ENCODE measurements at regions not wholly inside any gene's neighbourhood (a gene's known extent, or its start where the extent isn't known, plus 50 kb on each side); places are given as distances from the start of the nearest gene placed in this dataset.

GRCh38 chr13:86665842-86666241, 866.6 kb upstream of the SLITRK6 start:
- in situ Hi-C loops (cut with MboI; ENCODE audit: low pct_unique_long_range_greater_than_20kb, low sequenced_read_pairs, unreplicated experiment) = no loop called here

DNA sequence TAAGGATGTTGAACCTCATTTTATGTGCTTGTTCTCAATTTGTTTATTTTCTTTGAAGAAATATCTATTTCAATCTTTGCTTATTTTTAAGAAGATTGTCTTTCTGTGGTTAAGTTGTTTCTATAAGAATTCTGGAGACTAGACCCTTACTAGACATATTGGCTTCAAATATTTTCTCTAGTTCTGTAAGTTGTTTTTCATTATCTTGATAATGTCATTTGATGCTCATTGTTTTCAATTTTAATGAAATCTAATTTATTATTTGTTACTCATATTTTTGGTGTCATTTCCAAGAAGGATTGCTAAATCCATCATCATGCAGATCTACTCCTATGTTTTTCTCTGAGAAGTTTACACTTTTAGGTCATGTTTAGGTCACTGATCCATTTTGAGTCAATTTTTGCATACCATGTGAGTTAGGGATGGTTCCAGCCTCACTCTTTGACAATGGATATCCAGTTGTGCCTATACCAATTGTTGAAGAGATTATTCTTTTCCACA, 874.8 kb upstream of the SLITRK6 start:
- in situ Hi-C loops (cut with MboI; ENCODE audit: low pct_unique_long_range_greater_than_20kb, low sequenced_read_pairs, unreplicated experiment) = no loop called here
- DNase-seq (ENCODE audit: low spot score) = no peak
- TF ChIP-seq CTCF (IDR thresholded peaks at IDR 0.05; ENCODE audit: extremely low read depth, insufficient read depth, missing control alignments) = no peak

More at GRCh38 chr13:86665842-86666241, 866.6 kb upstream of the SLITRK6 start:
- no peak for TF ChIP-seq CTCF (IDR thresholded peaks at IDR 0.05; ENCODE audit: extremely low read depth, insufficient read depth, missing control alignments)
- no peak for DNase-seq (ENCODE audit: low spot score)

- in situ Hi-C loops (cut with MboI; ENCODE audit: low pct_unique_long_range_greater_than_20kb, low sequenced_read_pairs, unreplicated experiment) = no loop called here
- TF ChIP-seq CTCF (IDR thresholded peaks at IDR 0.05; ENCODE audit: extremely low read depth, insufficient read depth, missing control alignments) = no peak
- DNase-seq (ENCODE audit: low spot score) = no peak
These were observed 882.0 kb upstream of the SLITRK6 start for GRCh38 chr13:86681223-86681622.

DNA sequence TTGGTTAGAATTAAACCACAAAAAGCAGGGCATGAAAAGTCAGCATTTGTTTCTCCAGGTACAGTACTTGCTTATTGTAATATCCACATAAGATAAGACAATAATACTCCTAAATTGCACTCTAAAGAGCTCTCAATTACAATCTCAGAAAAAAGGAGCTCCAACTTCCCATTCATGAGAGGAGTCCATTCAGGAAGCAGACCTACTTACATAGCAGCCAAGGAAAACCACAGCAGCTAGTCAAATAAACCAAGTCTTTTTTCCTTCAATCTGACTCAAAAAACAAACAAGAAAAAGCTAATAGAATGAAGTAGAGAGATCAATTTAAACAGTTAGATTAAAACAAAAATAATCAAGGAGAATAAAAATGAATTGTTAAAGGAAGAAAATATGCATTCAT, 885.2 kb upstream of the SLITRK6 start:
- no peak for TF ChIP-seq CTCF (IDR thresholded peaks at IDR 0.05; ENCODE audit: extremely low read depth, insufficient read depth, missing control alignments)
- in situ Hi-C loops (cut with MboI; ENCODE audit: low pct_unique_long_range_greater_than_20kb, low sequenced_read_pairs, unreplicated experiment) = no loop called here
- DNase-seq (ENCODE audit: low spot score) = no peak

GRCh38 chr13:86689911-86690310, 890.7 kb upstream of the SLITRK6 start:
- no peak for DNase-seq (ENCODE audit: low spot score)
- no peak for TF ChIP-seq CTCF (IDR thresholded peaks at IDR 0.05; ENCODE audit: extremely low read depth, insufficient read depth, missing control alignments)
- in situ Hi-C loops (cut with MboI; ENCODE audit: low pct_unique_long_range_greater_than_20kb, low sequenced_read_pairs, unreplicated experiment) = no loop called here

- TF ChIP-seq CTCF (IDR thresholded peaks at IDR 0.05; ENCODE audit: extremely low read depth, insufficient read depth, missing control alignments) = no peak
- in situ Hi-C loops (cut with MboI; ENCODE audit: low pct_unique_long_range_greater_than_20kb, low sequenced_read_pairs, unreplicated experiment) = no loop called here
- DNase-seq (ENCODE audit: low spot score) = no peak
These were observed 893.1 kb upstream of the SLITRK6 start for GRCh38 chr13:86692291-86692690.

DNA sequence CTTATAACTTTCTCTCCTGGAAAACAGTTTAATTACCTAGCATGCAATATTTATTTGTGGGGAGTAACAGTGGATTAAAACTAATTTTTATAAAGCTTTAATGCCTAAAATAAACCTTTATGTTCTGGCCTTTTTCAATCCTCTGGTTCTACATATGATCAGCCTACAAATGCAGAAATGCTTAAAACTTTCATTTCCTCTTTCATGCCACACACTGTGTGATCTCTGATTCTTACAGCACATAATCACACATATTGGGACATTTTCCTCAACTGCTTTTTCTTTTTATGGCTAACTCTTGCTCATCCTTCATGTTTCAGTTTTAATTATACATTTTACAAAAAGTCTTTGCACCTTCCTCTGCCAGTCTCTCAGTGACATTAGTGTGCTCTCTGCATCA, 910.8 kb upstream of the SLITRK6 start:
- in situ Hi-C loops (cut with MboI; ENCODE audit: low pct_unique_long_range_greater_than_20kb, low sequenced_read_pairs, unreplicated experiment) = no loop called here
- no peak for TF ChIP-seq CTCF (IDR thresholded peaks at IDR 0.05; ENCODE audit: extremely low read depth, insufficient read depth, missing control alignments)
- DNase-seq (ENCODE audit: low spot score) = peak; percentile 8

All from GM13977 (cell line).